ENCODE measurements at regions not wholly inside any gene's neighbourhood (a gene's known extent, or its start where the extent isn't known, plus 50 kb on each side); places are given as distances from the start of the nearest gene placed in this dataset.

GRCh38 chr7:34451923-34452322, 206.1 kb upstream of the NPSR1 start:
- TF ChIP-seq POLR2AphosphoS5 (IDR thresholded peaks at IDR 0.05) (no peak), POLR2A (IDR thresholded peaks at IDR 0.05) (no peak)

Data from breast epithelium (tissue), 3 donors.